Ishikawa (cell line): ENCODE measurements at regions not wholly inside any gene's neighbourhood (a gene's known extent, or its start where the extent isn't known, plus 50 kb on each side); places are given as distances from the start of the nearest gene placed in this dataset.

Experiments
- CREB1 ChIP-seq: IDR thresholded peaks from 2 replicates; pipeline ENCODE4 v1.6.1; 2012; ENCODE audit warnings: low read depth
- EGR1 ChIP-seq: IDR thresholded peaks from 2 replicates; pipeline ENCODE4 v1.6.1; 2012
- EP300 ChIP-seq: IDR thresholded peaks from 2 replicates; pipeline ENCODE4 v1.6.1; 2012; ENCODE audit warnings: borderline replicate concordance
- FOXM1 ChIP-seq: IDR thresholded peaks from 2 replicates; pipeline ENCODE4 v1.6.1; 2012; ENCODE audit warnings: low read depth, borderline replicate concordance
- NFIC ChIP-seq: IDR thresholded peaks from 2 replicates; pipeline ENCODE4 v1.6.1; 2012
- RAD21 ChIP-seq: IDR thresholded peaks from 2 replicates; pipeline ENCODE4 v1.6.1; 2012; ENCODE audit warnings: low read depth
- REST ChIP-seq: IDR thresholded peaks from 2 replicates; pipeline ENCODE4 v1.6.1; 2012; ENCODE audit warnings: low read depth, mild to moderate bottlenecking
- TAF1 ChIP-seq: IDR thresholded peaks from 2 replicates; pipeline ENCODE4 v1.6.1; 2012; ENCODE audit warnings: low read depth, mild to moderate bottlenecking
- TCF12 ChIP-seq: IDR thresholded peaks from 2 replicates; pipeline ENCODE4 v1.6.1; 2012; ENCODE audit warnings: low read depth
- YY1 ChIP-seq: IDR thresholded peaks from 2 replicates; pipeline ENCODE4 v1.6.1; 2012; ENCODE audit warnings: low read depth
- TF ChIP-seq, protein P1 (sequence below): IDR thresholded peaks from 2 replicates; pipeline ENCODE4 v1.6.1; 2012

GRCh38 chr14:83196236-83196635 is 1662.6 kb upstream of the SEL1L start:
- TF ChIP-seq RAD21 (no peak), TAF1 (no peak), YY1 (no peak), CREB1 (no peak), TCF12 (no peak), NFIC (no peak), EGR1 (no peak), FOXM1 (no peak), REST (no peak), EP300 (no peak)
- TF ChIP-seq, protein P1, sequence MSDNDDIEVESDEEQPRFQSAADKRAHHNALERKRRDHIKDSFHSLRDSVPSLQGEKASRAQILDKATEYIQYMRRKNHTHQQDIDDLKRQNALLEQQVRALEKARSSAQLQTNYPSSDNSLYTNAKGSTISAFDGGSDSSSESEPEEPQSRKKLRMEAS = no peak
